AG04449 (cell line): ENCODE measurements at regions not wholly inside any gene's neighbourhood (a gene's known extent, or its start where the extent isn't known, plus 50 kb on each side); places are given as distances from the start of the nearest gene placed in this dataset.

Experiments
- CTCF ChIA-PET: fragments of 350-600 bp; formaldehyde crosslinking; extraction: SDS; loops from one replicate; lab custom pipeline; 2021; ENCODE audit warnings: antibody characterized with exemption; lab: Yijun Ruan, JAX
- POLR2A ChIA-PET: fragments of 400-600, 350-600 bp; formaldehyde crosslinking; extraction: SDS; loops from one replicate; lab custom pipeline; 2020; ENCODE audit warnings: antibody characterized with exemption, inconsistent platforms; lab: Yijun Ruan, JAX
- DNase-seq: peaks from one replicate; pipeline ENCODE4 v3.0.0-alpha.2; 2010; ENCODE audit warnings: low read depth, low spot score
- H3K4me3 ChIP-seq: 2 replicates; pipeline ENCODE4 v1.5.1; 2011; ENCODE audit warnings: low read depth, mild to moderate bottlenecking, control low read depth, low read length
- CTCF ChIP-seq: IDR thresholded peaks from one replicate; pipeline ENCODE4 v1.5.1; 2011; ENCODE audit warnings: mild to moderate bottlenecking, moderate library complexity, low read length, control low read depth, inconsistent platforms; ENCODE audit not compliant: insufficient read depth; ENCODE audit errors: missing control alignments

GRCh38 chr5:68727931-68728330, 365.9 kb upstream of the SLC30A5 start:
- ChIA-PET CTCF (no interaction called here), POLR2A (no interaction called here)
- H3K4me3 ChIP-seq: no peak overlapping the region
- no peak for DNase-seq
- no peak for TF ChIP-seq CTCF

- no peak overlapping the region for H3K4me3 ChIP-seq
- TF ChIP-seq CTCF: no peak
- ChIA-PET POLR2A (no interaction called here), CTCF (interaction anchor here (1.9 kb wide), 1 partner anchor 11 kb away, joined by 4 read pairs; no protein-coding TSS in a partner anchor)
- DNase-seq: no peak
Measured at GRCh38 chr5:68729678-68730077, 364.1 kb upstream of the SLC30A5 start.

- TF ChIP-seq CTCF: no peak
- peak; percentile 37 for DNase-seq
- POLR2A ChIA-PET: no interaction called here
- CTCF ChIA-PET: interaction anchor here (1.9 kb wide), 1 partner anchor 10 kb away, joined by 4 read pairs; no protein-coding TSS in a partner anchor
- H3K4me3 ChIP-seq: no peak overlapping the region
Measured at GRCh38 chr5:68730220-68730978, 363.4 kb upstream of the SLC30A5 start.

- TF ChIP-seq CTCF: no peak
- no peak for DNase-seq
- no peak overlapping the region for H3K4me3 ChIP-seq
- POLR2A ChIA-PET: no interaction called here
- CTCF ChIA-PET: interaction anchor here (1.9 kb wide), 1 partner anchor 9 kb away, joined by 4 read pairs; no protein-coding TSS in a partner anchor
Measured at GRCh38 chr5:68730979-68731654, 362.7 kb upstream of the SLC30A5 start.

- no peak for DNase-seq
- POLR2A ChIA-PET: no interaction called here
- no peak overlapping the region for H3K4me3 ChIP-seq
- no peak for TF ChIP-seq CTCF
- CTCF ChIA-PET: interaction anchor here (1.0 kb wide), 1 partner anchor 444 kb away, joined by 3 read pairs; no protein-coding TSS in a partner anchor
Measured at GRCh38 chr5:68732251-68732650, 361.6 kb upstream of the SLC30A5 start.

GRCh38 chr5:68734781-68735180, 359.0 kb upstream of the SLC30A5 start:
- no peak for DNase-seq
- ChIA-PET CTCF (interaction anchor here (1.7 kb wide), 1 partner anchor 11 kb away, joined by 4 read pairs; no protein-coding TSS in a partner anchor), POLR2A (no interaction called here)
- H3K4me3 ChIP-seq: no peak overlapping the region
- no peak for TF ChIP-seq CTCF
